K562 (cell line): ENCODE measurements at regions not wholly inside any gene's neighbourhood (a gene's known extent, or its start where the extent isn't known, plus 50 kb on each side); places are given as distances from the start of the nearest gene placed in this dataset.

ENCODE experiments used
- ATAC-seq: fragments of 200-7000 bp; cut with Tn5 transposase; 3 replicates; pipeline ENCODE4 v1.9.1; 2020; ENCODE audit warnings: moderate library complexity
- BruUV-seq: library from RNA; stranded (reverse); fragments of 400-500 nt; replicated peaks from 2 replicates; lab custom pipeline; 2021; lab: Mats Ljungman, UMichigan
- CTCF ChIA-PET: fragments of 300-600 bp; formaldehyde crosslinking; extraction: SDS; loops from one replicate; lab custom pipeline; 2021; ENCODE audit warnings: low intra/inter-chr PET ratio; lab: Yijun Ruan, JAX
- POLR2A ChIA-PET: fragments of 300-600, 350-650 bp; sonication (Branson Sonifier 250); formaldehyde crosslinking; extraction: SDS; loops from one replicate; lab custom pipeline; 2021; ENCODE audit warnings: antibody characterized with exemption, inconsistent platforms; lab: Yijun Ruan, JAX
- DNase-seq, 4 experiments: peaks; one replicate each; pipeline versions ENCODE4 v3.0.0 to v3.0.0-alpha.2; 2011 to 2018; ENCODE audit warnings: low spot score in 3 of 4, mixed read lengths in 3 of 4; ENCODE audit errors: extremely low read depth in 1 of 4
- FAIRE-seq: peaks from 2 replicates; lab custom pipeline; 2011; peaks lifted over from hg19 to GRCh38; lab: Jason Lieb, UNC
- H2AFZ ChIP-seq: 2 replicates; pipeline ENCODE4 v1.6.0; 2011; ENCODE audit warnings: low read depth, low read length, control low read depth, inconsistent platforms
- H3K27ac ChIP-seq: fragments of 200-600 bp; 3 replicates; pipeline ENCODE4 v1.8.0; 2011; ENCODE audit warnings: low read depth, mild to moderate bottlenecking, control low read depth, inconsistent platforms, low read length, moderate library complexity, mixed read lengths; ENCODE audit errors: extremely low read depth
- H3K27me3 ChIP-seq, 2 experiments: fragments of 300-600 bp in 1 of 2; 2 replicates in 1 of 2; 3 replicates in 1 of 2; pipeline versions ENCODE4 v1.6.0 to v1.8.0; 2011; ENCODE audit warnings: inconsistent platforms in 2 of 2, low read length in 2 of 2, mild to moderate bottlenecking in 1 of 2, mixed read lengths in 1 of 2, moderate library complexity in 1 of 2; ENCODE audit not compliant: control insufficient read depth in 2 of 2, insufficient read depth in 2 of 2
- H3K36me3 ChIP-seq: fragments of 300-600 bp; 3 replicates; pipeline ENCODE4 v1.8.0; 2011; ENCODE audit warnings: mild to moderate bottlenecking, low read length, inconsistent platforms; ENCODE audit not compliant: control insufficient read depth, insufficient read depth
- H3K4me1 ChIP-seq, 2 experiments: fragments of 200-600 bp in 1 of 2; replicated peaks in 1 of 2; 2 replicates in 1 of 2; 3 replicates in 1 of 2; pipeline versions ENCODE4 v1.5.1 to v1.8.0; 2011; ENCODE audit warnings: inconsistent platforms in 2 of 2, low read length in 2 of 2, mild to moderate bottlenecking in 1 of 2, mixed read lengths in 1 of 2, moderate library complexity in 1 of 2; ENCODE audit not compliant: control insufficient read depth in 2 of 2, insufficient read depth in 2 of 2
- H3K4me2 ChIP-seq: 2 replicates; pipeline ENCODE4 v1.6.1; 2011; ENCODE audit warnings: low read length, control low read depth, inconsistent platforms, mixed read lengths; ENCODE audit not compliant: insufficient read depth
- H3K4me3 ChIP-seq: fragments of 200-600 bp; sonication (generic), shearing (Covaris generic); 2 replicates; pipeline ENCODE4 v1.5.1; 2016; ENCODE audit warnings: control low read depth, inconsistent platforms
- H3K79me2 ChIP-seq: fragments of 200-600 bp; 3 replicates; pipeline ENCODE4 v1.8.0; 2011; ENCODE audit warnings: low read length, inconsistent platforms; ENCODE audit not compliant: control insufficient read depth, insufficient read depth
- H3K9ac ChIP-seq, 2 experiments: 2 replicates each; pipeline versions ENCODE4 v1.6.0 to v1.6.1; 2011; ENCODE audit warnings: low read depth in 2 of 2, low read length in 2 of 2, control low read depth in 1 of 2, inconsistent platforms in 1 of 2, mild to moderate bottlenecking in 1 of 2, mixed read lengths in 1 of 2; ENCODE audit not compliant: insufficient read depth in 1 of 2
- H3K9me1 ChIP-seq: one replicate; pipeline ENCODE4 v1.6.0; 2011; ENCODE audit warnings: inconsistent platforms, mild to moderate bottlenecking, low read length, moderate library complexity; ENCODE audit not compliant: control insufficient read depth, insufficient read depth
- H3K9me3 ChIP-seq: replicated peaks from 2 replicates; pipeline ENCODE4 v1.5.1; 2011; ENCODE audit warnings: low read depth, low read length, inconsistent platforms; ENCODE audit not compliant: control insufficient read depth, insufficient read depth
- H4K20me1 ChIP-seq: replicated peaks from 2 replicates; pipeline ENCODE4 v1.6.1; 2011; ENCODE audit warnings: low read length, inconsistent platforms, mixed read lengths; ENCODE audit not compliant: control insufficient read depth, insufficient read depth
- CBX8 ChIP-seq: fragments of 200-600 bp; sonication (generic); IDR thresholded peaks from 2 replicates; pipeline ENCODE4 v1.6.1; 2012; ENCODE audit warnings: borderline replicate concordance, mixed run types, low read depth, mild to moderate bottlenecking, moderate library complexity, mixed read lengths, low read length, control low read depth, inconsistent platforms; ENCODE audit not compliant: poor library complexity, severe bottlenecking; ENCODE audit errors: extremely low read depth
- CHD1 ChIP-seq: fragments of 200-600 bp; sonication (generic); IDR thresholded peaks from one replicate; pipeline ENCODE4 v1.6.1; 2012; ENCODE audit warnings: mild to moderate bottlenecking, moderate library complexity, low read length, inconsistent platforms
- NELFE ChIP-seq: IDR thresholded peaks from 2 replicates; pipeline ENCODE4 v1.6.1; 2011; ENCODE audit warnings: mild to moderate bottlenecking; ENCODE audit not compliant: insufficient read depth, insufficient read length
- NR1H2 ChIP-seq: sonication (generic); formaldehyde crosslinking; IDR thresholded peaks from 2 replicates; pipeline ENCODE4 v1.4.0; 2020; ENCODE audit warnings: mild to moderate bottlenecking, missing genetic modification reagents
- PCBP2 ChIP-seq: fragments of 200-400 bp; formaldehyde crosslinking; IDR thresholded peaks from 2 replicates; pipeline ENCODE4 v1.6.1; 2018; ENCODE audit warnings: low read length, low read depth, mild to moderate bottlenecking, moderate library complexity; ENCODE audit not compliant: poor library complexity, severe bottlenecking
- RAD21 ChIP-seq, 2 experiments: fragments of 250-450 bp in 1 of 2; fragments of 450-650 bp in 1 of 2; sonication (Bioruptor Pico) in 1 of 2; formaldehyde crosslinking in 1 of 2; IDR thresholded peaks in 1 of 2; conservative IDR thresholded peaks in 1 of 2; 2 replicates each; pipeline versions ENCODE4 v1.4.0 to v1.8.0; 2020 to 2022; ENCODE audit warnings: mild to moderate bottlenecking in 2 of 2, moderate library complexity in 1 of 2
- YY1 ChIP-seq, 3 experiments: IDR thresholded peaks; 2 replicates each; pipeline ENCODE4 v1.6.1; 2011; ENCODE audit warnings: low read length in 2 of 3, mild to moderate bottlenecking in 2 of 3, moderate library complexity in 2 of 3, borderline replicate concordance in 1 of 3, control low read depth in 1 of 3, low read depth in 1 of 3; ENCODE audit not compliant: insufficient read depth in 3 of 3, insufficient replicate concordance in 2 of 3, control insufficient read depth in 1 of 3, insufficient read length in 1 of 3; ENCODE audit errors: extremely low read depth in 1 of 3
- ZBED1 ChIP-seq: IDR thresholded peaks from 2 replicates; pipeline ENCODE4 v1.6.1; 2014
- ZNF282 ChIP-seq: sonication (generic); formaldehyde crosslinking; IDR thresholded peaks from 2 replicates; pipeline ENCODE4 v1.8.1; 2023; ENCODE audit warnings: missing genetic modification reagents
- ZNF445 ChIP-seq: fragments of 250-450 bp; sonication (Bioruptor Pico); IDR thresholded peaks from 2 replicates; pipeline ENCODE4 v1.4.0; 2020; ENCODE audit warnings: low read depth, mild to moderate bottlenecking, moderate library complexity
- ZSCAN29 ChIP-seq: fragments of 450-650 bp; IDR thresholded peaks from 2 replicates; pipeline ENCODE4 v1.6.1; 2017
- WGBS: fragments of 100-300 bp; shearing (Covaris generic); methylation state at CpG from one replicate; pipeline ENCODE4 v1.1.6; 2016; ENCODE audit warnings: low coverage, mixed read lengths; ENCODE audit not compliant: insufficient coverage; ENCODE audit errors: missing lambda C conversion rate; 5-methylcytosine and 5-hydroxymethylcytosine counted together
- in situ Hi-C: fragments of 300-500 bp; cut with MboI; formaldehyde crosslinking; loops from 4 replicates; pipeline ENCODE4 v1.15.0; 2018; ENCODE audit warnings: inconsistent platforms, mixed read lengths
- intact Hi-C: fragments of 100-400 bp; cut with micrococcal nuclease; formaldehyde crosslinking; loops from 2 replicates; pipeline ENCODE4 v1.14.2; 2022
- TF ChIP-seq, protein P1 (sequence below): fragments of 250-450 bp; sonication (Bioruptor Pico); IDR thresholded peaks from 2 replicates; pipeline ENCODE4 v1.8.0; 2022; ENCODE audit warnings: moderate library complexity, mild to moderate bottlenecking, inconsistent platforms
- TF ChIP-seq, protein P2 (sequence below): fragments of 150-350 bp; conservative IDR thresholded peaks from 2 replicates; pipeline ENCODE4 v1.6.1; 2014; ENCODE audit warnings: low read length
- TF ChIP-seq, protein P3 (sequence below): fragments of 250-450 bp; sonication (Bioruptor Pico); IDR thresholded peaks from 2 replicates; pipeline ENCODE4 v1.9.0; 2021; ENCODE audit warnings: mild to moderate bottlenecking
- TF ChIP-seq, protein P4 (sequence below): sonication (generic); formaldehyde crosslinking; IDR thresholded peaks from 2 replicates; pipeline ENCODE4 v1.8.1; 2023; ENCODE audit warnings: mild to moderate bottlenecking, missing genetic modification reagents

DNA sequence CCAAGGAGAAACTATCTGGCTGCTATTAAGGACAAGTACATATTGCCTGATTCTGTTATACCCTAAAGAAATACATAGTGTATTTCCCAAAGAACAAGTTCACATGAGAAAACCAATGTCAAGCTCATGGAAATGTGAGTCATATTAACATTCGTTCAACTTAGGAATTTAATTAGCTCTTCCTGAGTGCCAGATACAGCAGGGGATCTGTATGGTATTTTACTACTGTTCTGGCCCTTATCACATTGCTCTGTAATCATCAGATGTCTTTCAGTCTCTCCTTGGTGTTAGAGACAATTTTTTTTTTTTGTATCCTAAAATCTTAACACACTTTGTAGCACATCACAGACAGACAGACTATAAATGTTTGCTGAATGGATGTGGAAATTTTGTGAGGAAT is 395.0 kb upstream of the CRIM1 start:
- 0% methylated on average over 1 of the region's 1 CpG for WGBS
- H3K9ac ChIP-seq = no peak overlapping the region
- TF ChIP-seq, protein P1, sequence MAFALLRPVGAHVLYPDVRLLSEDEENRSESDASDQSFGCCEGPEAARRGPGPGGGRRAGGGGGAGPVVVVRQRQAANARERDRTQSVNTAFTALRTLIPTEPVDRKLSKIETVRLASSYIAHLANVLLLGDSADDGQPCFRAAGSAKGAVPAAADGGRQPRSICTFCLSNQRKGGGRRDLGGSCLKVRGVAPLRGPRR (CRISPR knock-in tag) = no peak
- no peak for TF ChIP-seq ZBED1
- TF ChIP-seq CBX8 = no peak
- no peak for TF ChIP-seq ZSCAN29
- TF ChIP-seq PCBP2 = no peak
- no peak for TF ChIP-seq YY1 (IDR thresholded peaks at IDR 0.05; ENCODE audit: borderline replicate concordance in 1 of 3, control insufficient read depth in 1 of 3, extremely low read depth in 1 of 3, insufficient read depth in 3 of 3, insufficient read length in 1 of 3, insufficient replicate concordance in 2 of 3, low read depth in 1 of 3, low read length in 2 of 3)
- TF ChIP-seq ZNF282 (CRISPR knock-in tag) = no peak
- TF ChIP-seq, protein P2, sequence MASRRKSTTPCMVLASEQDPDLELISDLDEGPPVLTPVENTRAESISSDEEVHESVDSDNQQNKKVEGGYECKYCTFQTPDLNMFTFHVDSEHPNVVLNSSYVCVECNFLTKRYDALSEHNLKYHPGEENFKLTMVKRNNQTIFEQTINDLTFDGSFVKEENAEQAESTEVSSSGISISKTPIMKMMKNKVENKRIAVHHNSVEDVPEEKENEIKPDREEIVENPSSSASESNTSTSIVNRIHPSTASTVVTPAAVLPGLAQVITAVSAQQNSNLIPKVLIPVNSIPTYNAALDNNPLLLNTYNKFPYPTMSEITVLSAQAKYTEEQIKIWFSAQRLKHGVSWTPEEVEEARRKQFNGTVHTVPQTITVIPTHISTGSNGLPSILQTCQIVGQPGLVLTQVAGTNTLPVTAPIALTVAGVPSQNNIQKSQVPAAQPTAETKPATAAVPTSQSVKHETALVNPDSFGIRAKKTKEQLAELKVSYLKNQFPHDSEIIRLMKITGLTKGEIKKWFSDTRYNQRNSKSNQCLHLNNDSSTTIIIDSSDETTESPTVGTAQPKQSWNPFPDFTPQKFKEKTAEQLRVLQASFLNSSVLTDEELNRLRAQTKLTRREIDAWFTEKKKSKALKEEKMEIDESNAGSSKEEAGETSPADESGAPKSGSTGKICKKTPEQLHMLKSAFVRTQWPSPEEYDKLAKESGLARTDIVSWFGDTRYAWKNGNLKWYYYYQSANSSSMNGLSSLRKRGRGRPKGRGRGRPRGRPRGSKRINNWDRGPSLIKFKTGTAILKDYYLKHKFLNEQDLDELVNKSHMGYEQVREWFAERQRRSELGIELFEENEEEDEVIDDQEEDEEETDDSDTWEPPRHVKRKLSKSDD = no peak
- TF ChIP-seq CHD1 = no peak
- TF ChIP-seq NELFE = no peak
- TF ChIP-seq, protein P3, sequence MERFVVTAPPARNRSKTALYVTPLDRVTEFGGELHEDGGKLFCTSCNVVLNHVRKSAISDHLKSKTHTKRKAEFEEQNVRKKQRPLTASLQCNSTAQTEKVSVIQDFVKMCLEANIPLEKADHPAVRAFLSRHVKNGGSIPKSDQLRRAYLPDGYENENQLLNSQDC (CRISPR knock-in tag) = no peak
- no peak for TF ChIP-seq NR1H2 (CRISPR knock-in tag)
- no peak for TF ChIP-seq RAD21 (CRISPR knock-in tag; conservative IDR thresholded peaks at IDR 0.05 in 1 of 2, IDR thresholded peaks at IDR 0.05 in 1 of 2)
- no peak for TF ChIP-seq ZNF445 (CRISPR knock-in tag)
- TF ChIP-seq, protein P4, sequence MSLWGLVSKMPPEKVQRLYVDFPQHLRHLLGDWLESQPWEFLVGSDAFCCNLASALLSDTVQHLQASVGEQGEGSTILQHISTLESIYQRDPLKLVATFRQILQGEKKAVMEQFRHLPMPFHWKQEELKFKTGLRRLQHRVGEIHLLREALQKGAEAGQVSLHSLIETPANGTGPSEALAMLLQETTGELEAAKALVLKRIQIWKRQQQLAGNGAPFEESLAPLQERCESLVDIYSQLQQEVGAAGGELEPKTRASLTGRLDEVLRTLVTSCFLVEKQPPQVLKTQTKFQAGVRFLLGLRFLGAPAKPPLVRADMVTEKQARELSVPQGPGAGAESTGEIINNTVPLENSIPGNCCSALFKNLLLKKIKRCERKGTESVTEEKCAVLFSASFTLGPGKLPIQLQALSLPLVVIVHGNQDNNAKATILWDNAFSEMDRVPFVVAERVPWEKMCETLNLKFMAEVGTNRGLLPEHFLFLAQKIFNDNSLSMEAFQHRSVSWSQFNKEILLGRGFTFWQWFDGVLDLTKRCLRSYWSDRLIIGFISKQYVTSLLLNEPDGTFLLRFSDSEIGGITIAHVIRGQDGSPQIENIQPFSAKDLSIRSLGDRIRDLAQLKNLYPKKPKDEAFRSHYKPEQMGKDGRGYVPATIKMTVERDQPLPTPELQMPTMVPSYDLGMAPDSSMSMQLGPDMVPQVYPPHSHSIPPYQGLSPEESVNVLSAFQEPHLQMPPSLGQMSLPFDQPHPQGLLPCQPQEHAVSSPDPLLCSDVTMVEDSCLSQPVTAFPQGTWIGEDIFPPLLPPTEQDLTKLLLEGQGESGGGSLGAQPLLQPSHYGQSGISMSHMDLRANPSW (CRISPR knock-in tag) = no peak

More for the DNA sequence above, 395.0 kb upstream of the CRIM1 start:
- POLR2A ChIA-PET = no interaction called here
- H3K4me2 ChIP-seq = no peak overlapping the region
- DNase-seq = no peak
- no peaks in the 10 kb centered on the region for H3K9me1 ChIP-seq
- no peaks in the 10 kb centered on the region for H3K79me2 ChIP-seq
- ATAC-seq = no peak
- H3K36me3 ChIP-seq = no peaks in the 10 kb centered on the region
- FAIRE-seq = no peak
- no peak overlapping the region for H2AFZ ChIP-seq
- H3K27ac ChIP-seq = no peak overlapping the region
- H3K27me3 ChIP-seq = no peaks in the 10 kb centered on the region
- CTCF ChIA-PET = no interaction called here
- no peaks in the 10 kb centered on the region for H3K9me3 ChIP-seq
- H4K20me1 ChIP-seq = no peaks in the 10 kb centered on the region
- BruUV-seq = no TSS peak
- intact Hi-C loops (no loop called here), in situ Hi-C loops (no loop called here)
- no peaks in the 10 kb centered on the region for H3K4me1 ChIP-seq
- H3K4me3 ChIP-seq = no peak overlapping the region
